ENCODE measurements at regions not wholly inside any gene's neighbourhood (a gene's known extent, or its start where the extent isn't known, plus 50 kb on each side); places are given as distances from the start of the nearest gene placed in this dataset.

DNA sequence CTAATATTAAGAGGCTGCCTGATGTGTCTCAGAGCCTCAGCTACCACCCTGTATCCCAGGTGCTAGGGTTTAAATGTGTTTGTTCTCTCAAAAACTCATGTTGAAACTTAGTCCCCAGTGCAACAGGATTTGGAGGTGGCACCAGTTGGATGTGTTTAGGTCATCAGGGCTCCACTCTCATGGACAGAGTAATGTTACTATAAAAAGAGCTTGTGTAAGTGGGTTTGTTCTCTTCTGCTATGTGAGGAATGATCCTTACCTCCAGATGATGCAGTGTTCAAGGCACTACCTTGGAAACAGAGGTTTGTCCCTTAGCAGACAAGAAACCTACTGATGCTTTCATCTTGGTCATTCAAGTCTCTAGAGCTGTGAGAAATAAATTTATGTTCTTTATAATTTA is 164.9 kb upstream of the EPHA7 start:
- TF ChIP-seq, protein P1, sequence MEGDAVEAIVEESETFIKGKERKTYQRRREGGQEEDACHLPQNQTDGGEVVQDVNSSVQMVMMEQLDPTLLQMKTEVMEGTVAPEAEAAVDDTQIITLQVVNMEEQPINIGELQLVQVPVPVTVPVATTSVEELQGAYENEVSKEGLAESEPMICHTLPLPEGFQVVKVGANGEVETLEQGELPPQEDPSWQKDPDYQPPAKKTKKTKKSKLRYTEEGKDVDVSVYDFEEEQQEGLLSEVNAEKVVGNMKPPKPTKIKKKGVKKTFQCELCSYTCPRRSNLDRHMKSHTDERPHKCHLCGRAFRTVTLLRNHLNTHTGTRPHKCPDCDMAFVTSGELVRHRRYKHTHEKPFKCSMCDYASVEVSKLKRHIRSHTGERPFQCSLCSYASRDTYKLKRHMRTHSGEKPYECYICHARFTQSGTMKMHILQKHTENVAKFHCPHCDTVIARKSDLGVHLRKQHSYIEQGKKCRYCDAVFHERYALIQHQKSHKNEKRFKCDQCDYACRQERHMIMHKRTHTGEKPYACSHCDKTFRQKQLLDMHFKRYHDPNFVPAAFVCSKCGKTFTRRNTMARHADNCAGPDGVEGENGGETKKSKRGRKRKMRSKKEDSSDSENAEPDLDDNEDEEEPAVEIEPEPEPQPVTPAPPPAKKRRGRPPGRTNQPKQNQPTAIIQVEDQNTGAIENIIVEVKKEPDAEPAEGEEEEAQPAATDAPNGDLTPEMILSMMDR (IDR thresholded peaks at IDR 0.05): no peak
- TF ChIP-seq EZH2 (IDR thresholded peaks at IDR 0.05) (no peak), EZH2phosphoT487 (IDR thresholded peaks at IDR 0.05) (no peak)

Measured in neural progenitor cell (in vitro differentiated cells).